AG04449 (cell line): ENCODE measurements at regions not wholly inside any gene's neighbourhood (a gene's known extent, or its start where the extent isn't known, plus 50 kb on each side); places are given as distances from the start of the nearest gene placed in this dataset.
A peak's percentile ranks its signal among the peaks of the same experiment; 100 is the strongest.

Experiments used
- CTCF ChIA-PET: fragments of 350-600 bp; formaldehyde crosslinking; extraction: SDS; loops from one replicate; lab custom pipeline; 2021; ENCODE audit warnings: antibody characterized with exemption; lab: Yijun Ruan, JAX
- POLR2A ChIA-PET: fragments of 400-600, 350-600 bp; formaldehyde crosslinking; extraction: SDS; loops from one replicate; lab custom pipeline; 2020; ENCODE audit warnings: antibody characterized with exemption, inconsistent platforms; lab: Yijun Ruan, JAX
- DNase-seq: peaks from one replicate; pipeline ENCODE4 v3.0.0-alpha.2; 2010; ENCODE audit warnings: low read depth, low spot score
- H3K4me3 ChIP-seq: 2 replicates; pipeline ENCODE4 v1.5.1; 2011; ENCODE audit warnings: low read depth, mild to moderate bottlenecking, control low read depth, low read length
- CTCF ChIP-seq: IDR thresholded peaks from one replicate; pipeline ENCODE4 v1.5.1; 2011; ENCODE audit warnings: mild to moderate bottlenecking, moderate library complexity, low read length, control low read depth, inconsistent platforms; ENCODE audit not compliant: insufficient read depth; ENCODE audit errors: missing control alignments

GRCh38 chr3:59559721-59560435 lies 510.1 kb upstream of the CFAP20DC start:
- POLR2A ChIA-PET: no interaction called here

DNA sequence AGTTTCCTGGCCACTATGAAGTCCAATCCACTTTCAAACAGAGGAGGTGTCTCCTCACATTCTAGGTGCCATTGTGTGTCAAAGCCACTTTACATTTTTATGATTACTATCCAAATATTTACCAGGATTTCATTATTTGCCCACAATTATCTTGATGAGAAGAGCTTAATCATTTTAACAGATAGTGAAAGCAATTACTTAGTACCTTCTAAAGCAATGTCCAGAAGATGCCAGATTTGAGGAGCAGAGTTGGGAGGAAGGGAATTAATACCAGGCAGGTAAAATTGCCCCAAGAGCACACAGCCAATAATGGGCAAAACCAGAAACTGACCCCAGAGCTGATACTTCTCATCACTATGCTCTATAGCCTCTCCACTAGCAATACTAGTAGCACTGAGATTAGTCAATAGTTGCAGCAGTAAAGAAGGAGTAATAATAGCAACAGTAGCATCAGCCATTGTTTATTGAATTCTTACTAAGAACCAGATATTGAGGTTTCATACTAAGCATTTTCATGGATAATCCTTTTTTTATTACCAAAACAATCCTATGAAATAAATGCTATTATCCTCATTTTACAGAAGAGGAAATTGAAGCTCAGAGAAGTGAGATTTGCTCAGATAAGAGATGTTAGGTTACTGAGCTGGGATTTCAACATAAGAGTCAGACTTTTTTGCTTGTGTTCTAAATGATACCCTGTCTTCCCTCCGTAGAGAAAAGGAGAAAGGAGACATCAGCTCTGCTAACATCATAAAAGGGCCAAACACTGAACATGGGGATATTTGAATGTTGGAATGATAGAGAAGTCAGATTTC lies 509.3 kb upstream of the CFAP20DC start:
- no peak for TF ChIP-seq CTCF
- no peak for DNase-seq
- H3K4me3 ChIP-seq: no peak overlapping the region
- CTCF ChIA-PET: interaction anchor here (0.9 to 2.5 kb wide), 3 partner anchors 16 to 299 kb away, joined by 3 to 11 read pairs (median 3); no protein-coding TSS in a partner anchor
- POLR2A ChIA-PET: no interaction called here

More at GRCh38 chr3:59559721-59560435, 510.1 kb upstream of the CFAP20DC start:
- CTCF ChIA-PET: interaction anchor here (2.5 kb wide), 1 partner anchor 16 kb away, joined by 11 read pairs; no protein-coding TSS in a partner anchor
- no peak overlapping the region for H3K4me3 ChIP-seq
- peak; percentile 82 for DNase-seq
- TF ChIP-seq CTCF: no peak

DNA sequence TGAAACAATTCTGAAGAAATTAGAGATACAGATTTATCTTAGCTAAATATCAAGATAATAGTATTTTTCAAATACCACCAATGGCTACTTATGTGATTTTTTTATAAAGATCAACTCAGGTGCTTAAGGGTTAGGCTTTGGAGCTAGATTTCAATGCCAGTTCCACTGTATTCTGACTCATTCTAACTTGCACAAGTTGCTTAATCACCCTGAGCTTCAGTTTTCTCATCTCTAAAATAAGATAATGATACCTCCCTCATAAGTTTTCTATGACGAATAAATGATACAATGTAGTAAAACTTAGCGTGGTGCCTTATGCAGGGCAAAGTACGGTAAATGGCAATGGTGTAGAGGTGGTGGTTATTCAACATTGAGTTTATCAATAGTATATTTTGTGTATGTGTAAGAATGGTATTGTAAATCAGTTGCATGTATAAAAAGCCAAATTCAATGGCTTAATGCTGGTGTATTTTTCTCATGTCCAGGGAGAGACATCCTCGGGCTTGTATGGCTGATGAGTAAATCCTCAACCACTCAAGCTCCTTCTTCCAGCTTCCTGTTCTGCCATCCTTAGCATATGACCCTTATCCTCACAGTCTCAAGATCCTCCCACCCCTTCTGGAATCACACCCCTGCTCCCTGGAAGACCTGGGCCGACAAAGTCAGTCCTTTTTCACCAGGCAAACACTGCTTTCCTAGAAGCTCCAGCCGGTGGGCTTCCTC lies 505.9 kb upstream of the CFAP20DC start:
- ChIA-PET CTCF (interaction anchor here (0.7 to 2.4 kb wide), 3 partner anchors 10 to 343 kb away, joined by 3 to 5 read pairs (median 5); no protein-coding TSS in a partner anchor), POLR2A (no interaction called here)
- no peak for DNase-seq
- H3K4me3 ChIP-seq: no peak overlapping the region
- no peak for TF ChIP-seq CTCF

DNA sequence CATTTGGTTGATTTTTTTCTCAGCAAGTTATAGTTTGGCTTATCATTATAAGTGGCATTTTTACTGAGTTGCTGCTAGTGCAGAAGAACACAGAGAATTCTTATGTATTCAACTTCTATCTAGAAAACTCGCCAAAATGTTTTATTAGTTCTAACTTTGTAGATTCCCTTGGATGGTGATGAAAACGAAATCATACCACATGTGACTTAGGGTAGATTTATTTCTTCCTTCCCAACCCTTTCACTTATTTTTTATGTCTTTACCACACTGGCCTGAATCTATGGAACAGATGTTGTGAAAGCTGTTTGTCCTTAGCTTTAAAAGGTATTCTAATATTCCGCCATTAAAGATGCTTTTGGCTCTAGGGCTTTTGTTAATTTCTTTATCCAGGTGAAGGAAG lies 503.3 kb upstream of the CFAP20DC start:
- H3K4me3 ChIP-seq: no peak overlapping the region
- no peak for DNase-seq
- TF ChIP-seq CTCF: no peak
- ChIA-PET CTCF (no interaction called here), POLR2A (no interaction called here)

DNA sequence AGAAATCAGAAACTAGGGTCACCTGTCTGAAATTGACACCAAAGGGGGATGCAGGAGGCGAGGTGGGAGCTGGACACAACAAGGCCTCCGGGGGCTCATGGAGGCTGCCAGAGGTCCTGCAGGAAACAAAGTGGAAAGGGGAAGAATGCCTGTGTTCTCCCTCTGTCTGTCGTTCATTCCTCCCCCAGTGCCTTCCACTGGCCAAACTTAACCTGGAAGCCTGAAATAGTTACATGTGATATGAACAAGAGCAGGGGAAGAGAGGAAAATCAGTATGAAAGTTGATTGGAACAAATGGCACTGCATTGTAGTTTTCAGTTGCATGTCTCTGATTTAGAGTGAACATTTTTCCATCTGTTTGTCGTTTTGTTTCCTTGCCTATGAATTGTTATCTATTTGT lies 502.0 kb upstream of the CFAP20DC start:
- ChIA-PET POLR2A (no interaction called here), CTCF (no interaction called here)
- no peak for DNase-seq
- no peak for TF ChIP-seq CTCF
- no peak overlapping the region for H3K4me3 ChIP-seq
